SU-DHL-6 (cell line): ENCODE measurements at regions not wholly inside any gene's neighbourhood (a gene's known extent, or its start where the extent isn't known, plus 50 kb on each side); places are given as distances from the start of the nearest gene placed in this dataset.
"Not testable (repeated sequence)": the region's sequence is repeated elsewhere in the genome, so short reads cannot be mapped to it uniquely, and the experiment has no call there.

Source experiments
- H2AFZ ChIP-seq: fragments of 200-600 bp; sonication (generic); 2 replicates; pipeline ENCODE4 v1.6.1; 2014; ENCODE audit warnings: low read depth, mild to moderate bottlenecking, moderate library complexity, mixed read lengths, antibody characterized with exemption, low read length; ENCODE audit not compliant: severe bottlenecking
- H3F3A ChIP-seq: fragments of 200-600 bp; shearing (Covaris generic); 2 replicates; pipeline ENCODE4 v1.6.0; 2016; ENCODE audit warnings: antibody characterized with exemption, mild to moderate bottlenecking; ENCODE audit not compliant: insufficient read depth
- H3K27ac ChIP-seq: fragments of 200-600 bp; sonication (generic); 2 replicates; pipeline ENCODE4 v1.5.1; 2016; ENCODE audit warnings: low read depth, mild to moderate bottlenecking, low read length, moderate library complexity, mixed read lengths
- H3K27me3 ChIP-seq: fragments of 200-600 bp; sonication (generic), shearing (Covaris generic); 2 replicates; pipeline ENCODE4 v1.6.0; 2014; ENCODE audit warnings: mild to moderate bottlenecking, low read length
- H3K36me3 ChIP-seq: fragments of 200-600 bp; sonication (generic); 2 replicates; pipeline ENCODE4 v1.6.1; 2014; ENCODE audit warnings: mild to moderate bottlenecking, low read length, mixed read lengths
- H3K4me2 ChIP-seq: fragments of 300-600, 200-600 bp; shearing (Covaris generic), sonication (generic); 2 replicates; pipeline ENCODE4 v1.6.0; 2014; ENCODE audit warnings: low read length, low read depth, mild to moderate bottlenecking; ENCODE audit not compliant: poor library complexity, severe bottlenecking
- H3K4me3 ChIP-seq: fragments of 200-600 bp; sonication (generic); 2 replicates; pipeline ENCODE4 v1.5.1; 2014; ENCODE audit warnings: antibody characterized with exemption, low read length, mild to moderate bottlenecking, mixed read lengths; ENCODE audit not compliant: insufficient read depth, poor library complexity, severe bottlenecking
- H3K79me2 ChIP-seq: fragments of 200-600 bp; sonication (generic); 2 replicates; pipeline ENCODE4 v1.6.1; 2014; ENCODE audit warnings: mild to moderate bottlenecking, low read length, moderate library complexity; ENCODE audit not compliant: insufficient read depth
- H3K9ac ChIP-seq: fragments of 200-600 bp; sonication (generic); 2 replicates; pipeline ENCODE4 v1.7.0; 2014; ENCODE audit warnings: mild to moderate bottlenecking, low read length
- H3K9me2 ChIP-seq: fragments of 200-600 bp; sonication (generic); replicated peaks from 2 replicates; pipeline ENCODE4 v1.6.1; 2014; ENCODE audit warnings: low read length; ENCODE audit not compliant: insufficient read depth
- H3K9me3 ChIP-seq: fragments of 200-600 bp; sonication (generic); 2 replicates; pipeline ENCODE4 v1.6.1; 2014; ENCODE audit warnings: low read length, mixed read lengths; ENCODE audit not compliant: insufficient read depth
- H4K20me1 ChIP-seq: fragments of 200-600 bp; sonication (generic); 2 replicates; pipeline ENCODE4 v1.6.1; 2014; ENCODE audit warnings: low read depth, mild to moderate bottlenecking, antibody characterized with exemption, low read length, moderate library complexity, mixed read lengths
- EZH2phosphoT487 ChIP-seq: fragments of 200-600 bp; sonication (generic), shearing (Covaris generic); conservative IDR thresholded peaks from 2 replicates; pipeline ENCODE4 v1.6.1; 2018; ENCODE audit warnings: mild to moderate bottlenecking, antibody characterized with exemption, low read length, moderate library complexity, mixed read lengths
- TF ChIP-seq, protein P1 (sequence below): fragments of 200-600 bp; sonication (generic); IDR thresholded peaks from one replicate; pipeline ENCODE4 v1.5.1; 2017; ENCODE audit warnings: antibody characterized with exemption, mild to moderate bottlenecking, low read length, moderate library complexity; ENCODE audit not compliant: insufficient read depth, poor library complexity, severe bottlenecking

DNA sequence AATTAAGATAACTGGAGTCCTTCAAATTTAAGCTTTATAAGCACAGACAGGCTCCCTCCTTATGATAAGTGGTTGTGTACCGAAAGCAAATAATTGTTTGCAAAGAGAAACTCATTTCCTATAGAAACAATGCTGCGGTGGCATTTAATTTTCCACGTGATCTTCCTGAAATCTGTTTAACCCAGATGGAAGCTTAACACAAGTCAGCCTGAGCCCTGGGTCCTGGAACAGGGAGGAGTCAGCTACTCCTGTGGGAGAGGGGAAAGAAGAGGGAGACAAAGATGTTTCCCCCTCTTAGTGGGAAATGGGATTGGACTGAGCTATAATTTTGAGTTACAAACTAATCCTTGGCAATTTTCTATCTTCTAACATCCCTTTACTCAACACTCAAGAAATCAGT lies 136.5 kb downstream of the ELOVL4 start:
- no peak overlapping the region for H2AFZ ChIP-seq
- no peaks in the 10 kb centered on the region for H3F3A ChIP-seq
- TF ChIP-seq, protein P1, sequence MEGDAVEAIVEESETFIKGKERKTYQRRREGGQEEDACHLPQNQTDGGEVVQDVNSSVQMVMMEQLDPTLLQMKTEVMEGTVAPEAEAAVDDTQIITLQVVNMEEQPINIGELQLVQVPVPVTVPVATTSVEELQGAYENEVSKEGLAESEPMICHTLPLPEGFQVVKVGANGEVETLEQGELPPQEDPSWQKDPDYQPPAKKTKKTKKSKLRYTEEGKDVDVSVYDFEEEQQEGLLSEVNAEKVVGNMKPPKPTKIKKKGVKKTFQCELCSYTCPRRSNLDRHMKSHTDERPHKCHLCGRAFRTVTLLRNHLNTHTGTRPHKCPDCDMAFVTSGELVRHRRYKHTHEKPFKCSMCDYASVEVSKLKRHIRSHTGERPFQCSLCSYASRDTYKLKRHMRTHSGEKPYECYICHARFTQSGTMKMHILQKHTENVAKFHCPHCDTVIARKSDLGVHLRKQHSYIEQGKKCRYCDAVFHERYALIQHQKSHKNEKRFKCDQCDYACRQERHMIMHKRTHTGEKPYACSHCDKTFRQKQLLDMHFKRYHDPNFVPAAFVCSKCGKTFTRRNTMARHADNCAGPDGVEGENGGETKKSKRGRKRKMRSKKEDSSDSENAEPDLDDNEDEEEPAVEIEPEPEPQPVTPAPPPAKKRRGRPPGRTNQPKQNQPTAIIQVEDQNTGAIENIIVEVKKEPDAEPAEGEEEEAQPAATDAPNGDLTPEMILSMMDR = no peak
- TF ChIP-seq EZH2phosphoT487 = no peak
- H3K4me3 ChIP-seq = no peak overlapping the region
- H3K79me2 ChIP-seq = no peaks in the 10 kb centered on the region
- H3K4me2 ChIP-seq = no peak overlapping the region
- no peaks in the 10 kb centered on the region for H3K36me3 ChIP-seq
- no peaks in the 10 kb centered on the region for H3K9me2 ChIP-seq
- no peaks in the 10 kb centered on the region for H3K27me3 ChIP-seq
- no peak overlapping the region for H3K9ac ChIP-seq
- no peaks in the 10 kb centered on the region for H4K20me1 ChIP-seq
- no peaks in the 10 kb centered on the region for H3K9me3 ChIP-seq
- no peak overlapping the region for H3K27ac ChIP-seq

DNA sequence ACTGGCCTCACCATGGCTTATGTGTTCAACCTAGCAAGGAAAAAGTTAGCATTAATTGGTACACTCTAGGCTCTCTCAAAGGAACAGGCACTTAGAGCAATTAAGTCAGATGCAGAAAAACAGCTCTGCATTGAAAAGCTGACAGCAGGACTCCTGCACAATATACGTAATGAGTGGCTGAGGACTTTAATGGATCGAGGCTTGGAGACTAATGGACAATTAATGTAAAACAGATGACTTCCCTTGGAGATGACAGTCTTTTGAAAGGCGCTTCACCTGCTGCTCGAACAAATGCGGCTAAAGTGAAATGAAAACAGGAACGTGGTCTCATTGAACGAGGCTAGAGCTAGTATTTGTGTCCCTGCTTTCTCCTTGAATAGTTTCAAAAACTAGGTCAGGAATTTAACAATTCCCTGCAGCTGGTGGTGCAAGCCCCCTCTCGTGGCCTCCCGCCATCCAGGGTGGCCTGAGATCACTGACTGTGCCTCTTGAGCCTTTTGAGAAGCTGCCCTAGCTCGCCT lies 137.1 kb downstream of the ELOVL4 start:
- Histone ChIP-seq H3K27ac (no peak overlapping the region), H3K9ac (no peak overlapping the region), H3K9me3 (no peaks in the 10 kb centered on the region), H2AFZ (no peak overlapping the region), H3K4me3 (no peak overlapping the region), H3K36me3 (no peaks in the 10 kb centered on the region), H3K4me2 (no peak overlapping the region), H3K27me3 (no peaks in the 10 kb centered on the region), H3F3A (no peaks in the 10 kb centered on the region), H3K9me2 (no peaks in the 10 kb centered on the region), H3K79me2 (no peaks in the 10 kb centered on the region), H4K20me1 (no peaks in the 10 kb centered on the region)
- TF ChIP-seq, protein P1 = no peak
- no peak for TF ChIP-seq EZH2phosphoT487

DNA sequence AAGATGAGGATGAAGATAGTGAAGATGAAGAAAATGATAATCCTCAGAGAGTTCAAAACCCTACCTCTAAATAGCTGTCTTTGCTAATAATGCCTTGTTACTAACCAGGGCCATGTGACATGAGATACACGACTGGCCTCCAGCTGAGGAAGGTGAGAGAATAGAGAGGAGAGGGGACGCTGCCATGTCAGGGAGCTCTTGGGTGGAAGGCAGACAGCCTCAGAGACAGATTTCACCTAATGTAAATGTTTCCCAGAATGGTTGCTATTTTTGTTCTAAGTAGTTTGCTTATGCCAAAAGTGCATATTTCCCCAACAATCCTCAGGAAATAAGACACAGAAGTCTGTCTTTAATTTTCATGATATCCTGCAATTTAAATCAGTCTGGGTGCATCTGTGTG lies 138.4 kb downstream of the ELOVL4 start:
- Histone ChIP-seq H4K20me1 (no peaks in the 10 kb centered on the region), H3K27me3 (no peaks in the 10 kb centered on the region), H3K36me3 (no peaks in the 10 kb centered on the region), H3K4me2 (no peak overlapping the region), H3K9ac (no peak overlapping the region), H3F3A (no peaks in the 10 kb centered on the region), H3K9me3 (no peaks in the 10 kb centered on the region), H2AFZ (no peak overlapping the region), H3K9me2 (no peaks in the 10 kb centered on the region), H3K79me2 (no peaks in the 10 kb centered on the region), H3K4me3 (no peak overlapping the region), H3K27ac (no peak overlapping the region)
- no peak for TF ChIP-seq EZH2phosphoT487
- TF ChIP-seq, protein P1 = no peak

DNA sequence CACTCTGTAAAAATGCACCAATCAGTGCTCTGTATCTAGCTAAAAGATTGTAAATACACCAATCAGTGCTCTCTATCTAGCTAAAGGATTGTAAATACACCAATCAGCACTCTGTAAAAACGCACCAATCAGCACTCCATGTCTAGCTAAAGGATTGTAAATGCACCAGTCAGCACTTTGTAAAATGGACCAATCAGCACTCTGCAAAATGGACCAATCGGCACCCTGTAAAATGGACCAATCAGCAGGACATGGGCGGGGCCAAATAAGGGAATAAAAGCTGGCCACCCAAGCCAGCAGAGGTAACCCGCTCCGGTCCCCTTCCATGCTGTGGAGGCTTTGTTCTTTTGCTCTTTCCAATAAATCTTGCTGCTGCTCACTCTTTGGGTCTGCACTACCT lies 140.7 kb downstream of the ELOVL4 start:
- H3K4me3 ChIP-seq, H3K9ac ChIP-seq, H4K20me1 ChIP-seq, H3K4me2 ChIP-seq, H3K36me3 ChIP-seq, H3K9me3 ChIP-seq, H3K9me2 ChIP-seq, H3K27me3 ChIP-seq, H2AFZ ChIP-seq, H3K27ac ChIP-seq, H3K79me2 ChIP-seq, H3F3A ChIP-seq: not testable (repeated sequence)
